NCI-H82 treated with DMSO at 0.1 percent for 48 hours (cell line): ENCODE measurements at regions not wholly inside any gene's neighbourhood (a gene's known extent, or its start where the extent isn't known, plus 50 kb on each side); places are given as distances from the start of the nearest gene placed in this dataset.
"Not testable (repeated sequence)": the region's sequence is repeated elsewhere in the genome, so short reads cannot be mapped to it uniquely, and the experiment has no call there.

Source experiments
- DNase-seq: peaks from one replicate; lab custom pipeline; 2025; ENCODE audit not compliant: unreplicated experiment; lab: John Stamatoyannopoulos, UW

DNA sequence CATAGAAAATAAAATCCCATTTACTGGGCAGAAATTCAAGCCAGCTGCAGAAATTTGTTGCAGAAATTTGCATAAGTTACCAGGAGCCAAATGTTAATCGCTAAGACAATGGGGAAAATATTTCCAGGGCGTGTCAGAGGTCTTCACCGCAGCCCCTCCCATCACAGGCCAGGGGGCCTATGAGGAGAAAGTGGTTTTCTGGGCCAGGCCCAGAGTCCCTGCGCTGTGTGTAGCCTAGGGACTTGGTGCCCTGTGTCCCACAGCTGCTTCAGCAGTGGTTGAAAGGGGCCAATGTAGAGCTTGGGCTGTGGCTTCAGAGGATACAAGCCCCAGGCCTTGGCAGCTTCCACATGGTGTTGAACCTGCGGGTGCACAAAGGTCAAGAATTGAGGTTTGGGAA, 278.9 kb upstream of the PCDH9 start:
- DNase-seq = no peak

DNA sequence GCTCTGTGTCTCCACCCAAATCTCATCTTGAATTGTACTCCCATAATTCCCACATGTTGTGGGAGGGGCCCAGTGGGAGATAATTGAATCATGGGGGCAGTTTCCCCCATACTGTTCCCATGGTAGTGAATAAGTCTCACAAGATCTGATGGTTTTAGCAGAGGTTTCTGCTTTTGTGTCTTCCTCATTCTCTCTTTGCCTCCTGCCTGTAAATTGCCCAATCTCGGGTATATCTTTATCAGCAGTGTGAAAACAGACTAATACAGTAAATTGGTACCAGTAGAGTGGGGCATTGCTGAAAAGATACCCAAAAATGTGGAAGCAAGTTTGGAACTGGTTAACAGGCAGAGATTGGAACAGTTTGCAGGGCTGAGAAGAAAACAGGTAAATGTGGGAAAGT, 278.1 kb upstream of the PCDH9 start:
- DNase-seq = not testable (repeated sequence)

DNA sequence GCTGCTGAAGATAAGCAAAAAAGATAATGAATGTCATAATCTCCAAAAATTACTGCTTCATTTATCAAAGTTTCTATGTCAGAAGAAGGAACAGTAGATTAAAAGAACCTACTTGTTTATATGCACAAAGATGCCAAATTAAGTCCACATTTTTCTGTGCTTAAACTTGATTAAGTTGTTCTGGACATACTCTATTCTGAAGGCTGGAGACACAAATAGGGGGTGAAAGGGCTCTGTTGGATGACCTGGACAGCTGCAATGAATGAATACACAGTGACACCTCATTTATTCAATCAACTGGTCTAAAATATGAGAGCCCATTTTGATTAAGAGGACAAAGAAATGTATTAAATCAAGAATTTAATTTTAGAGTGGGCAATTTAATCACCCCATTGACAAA, 276.3 kb upstream of the PCDH9 start:
- DNase-seq = no peak

DNA sequence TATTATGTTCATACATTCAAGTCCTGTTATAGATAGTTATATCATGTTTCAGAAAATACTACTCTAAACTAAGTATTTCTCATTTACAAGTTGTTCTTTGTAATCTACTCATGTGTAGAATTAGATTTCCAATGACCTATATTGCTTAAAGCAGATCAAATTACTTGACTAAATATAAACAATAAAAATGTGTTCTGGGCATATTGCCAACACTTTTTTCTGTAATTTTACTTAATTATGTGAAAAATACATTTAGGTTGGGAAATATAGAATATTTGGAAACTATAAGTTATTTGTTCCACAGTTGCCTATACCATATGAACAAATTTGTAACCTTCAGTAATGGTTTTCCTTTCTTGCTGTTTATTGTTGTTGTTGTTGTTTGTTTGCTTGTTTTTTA, 275.2 kb upstream of the PCDH9 start:
- no peak for DNase-seq

DNA sequence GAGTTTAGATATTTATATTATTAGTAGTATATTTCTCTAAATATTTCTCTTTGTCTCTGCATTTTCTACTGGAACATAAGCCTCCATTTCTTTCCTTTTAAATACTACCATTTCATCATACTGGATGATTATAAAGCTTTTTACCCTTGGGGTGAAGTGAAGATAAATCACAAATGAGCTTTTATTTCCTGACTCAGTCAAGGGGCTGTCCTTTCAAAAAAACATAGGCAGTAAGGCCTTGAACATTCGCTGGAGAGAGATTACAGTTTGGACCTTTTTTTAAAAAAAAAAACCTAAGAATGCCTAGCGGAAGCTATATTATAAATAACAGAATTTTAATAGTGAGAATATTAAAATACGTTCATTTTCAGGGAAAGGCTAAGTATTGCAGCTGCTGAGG, 268.8 kb upstream of the PCDH9 start:
- DNase-seq = no peak

DNA sequence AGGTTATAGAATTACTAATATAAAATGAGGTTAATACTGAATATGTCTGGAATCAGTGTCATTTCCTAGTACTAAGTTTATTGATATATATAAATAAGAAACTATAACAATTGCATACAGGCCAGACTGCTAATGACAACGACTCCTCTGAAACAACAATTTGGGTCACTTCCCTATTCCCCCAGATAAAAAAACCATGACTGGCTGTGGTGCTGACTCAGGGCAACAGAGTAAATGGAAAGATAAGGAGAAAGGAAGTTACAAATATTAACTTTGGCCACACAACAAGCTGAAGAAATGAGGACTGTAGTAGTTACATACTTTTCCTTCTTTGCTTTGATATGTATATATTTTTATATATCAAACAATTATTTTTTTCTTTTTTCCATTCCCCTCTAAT, 263.7 kb upstream of the PCDH9 start:
- DNase-seq = no peak

DNA sequence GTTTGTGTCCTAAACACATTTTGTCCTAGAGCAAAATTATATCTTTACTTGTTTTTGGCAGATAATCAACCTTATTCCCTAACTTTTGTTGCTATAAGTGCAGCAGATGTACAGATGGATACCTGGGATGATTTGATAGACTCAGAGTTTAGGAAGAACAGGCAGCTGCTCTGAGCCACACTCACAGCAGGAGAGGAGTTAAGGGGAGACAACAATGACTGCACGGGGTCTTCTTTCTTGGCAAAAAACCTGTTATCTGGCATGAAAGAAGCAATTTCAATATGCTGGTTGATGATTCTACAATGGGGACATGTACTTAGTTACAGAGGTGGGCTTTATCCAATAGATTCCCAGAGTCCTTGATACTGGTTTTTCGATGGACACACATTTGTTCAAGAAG, 258.9 kb upstream of the PCDH9 start:
- no peak for DNase-seq

DNA sequence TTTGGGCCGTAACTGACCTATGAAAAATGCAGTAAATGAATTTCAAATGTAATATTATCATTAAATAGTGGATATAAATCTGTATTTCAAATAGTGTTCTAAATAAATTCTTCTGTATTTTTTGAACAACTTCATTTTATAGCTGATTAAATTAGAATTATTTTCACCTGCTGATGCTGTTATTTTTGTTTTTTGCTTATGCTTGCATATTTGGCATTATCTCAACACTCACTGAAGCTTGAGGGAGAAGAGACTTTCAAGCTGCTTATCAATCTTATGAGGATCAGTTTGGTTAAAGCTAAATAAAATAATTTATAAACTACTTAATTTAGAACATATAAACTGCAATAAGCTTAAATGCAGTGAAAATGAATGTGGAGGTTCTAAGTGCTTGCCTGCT, 251.3 kb upstream of the PCDH9 start:
- DNase-seq = no peak

DNA sequence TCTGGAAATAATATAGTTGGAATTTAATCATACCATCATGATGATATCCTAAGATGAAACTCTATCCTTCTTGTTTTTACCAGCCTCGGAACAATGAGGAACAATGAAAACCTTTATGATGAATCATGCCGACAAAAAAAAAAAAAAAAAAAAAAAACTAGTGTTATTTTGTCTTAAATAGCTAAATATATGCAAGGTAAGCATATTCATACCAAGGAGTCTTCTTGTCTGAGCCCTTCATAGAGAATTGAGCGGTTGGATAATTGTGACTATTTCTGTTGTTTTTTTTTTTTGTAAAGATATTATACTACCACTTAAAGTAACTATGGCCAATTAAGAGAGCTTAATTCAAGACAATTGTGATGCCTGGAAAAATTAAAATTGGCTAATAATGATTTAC, 244.0 kb upstream of the PCDH9 start:
- no peak for DNase-seq

DNA sequence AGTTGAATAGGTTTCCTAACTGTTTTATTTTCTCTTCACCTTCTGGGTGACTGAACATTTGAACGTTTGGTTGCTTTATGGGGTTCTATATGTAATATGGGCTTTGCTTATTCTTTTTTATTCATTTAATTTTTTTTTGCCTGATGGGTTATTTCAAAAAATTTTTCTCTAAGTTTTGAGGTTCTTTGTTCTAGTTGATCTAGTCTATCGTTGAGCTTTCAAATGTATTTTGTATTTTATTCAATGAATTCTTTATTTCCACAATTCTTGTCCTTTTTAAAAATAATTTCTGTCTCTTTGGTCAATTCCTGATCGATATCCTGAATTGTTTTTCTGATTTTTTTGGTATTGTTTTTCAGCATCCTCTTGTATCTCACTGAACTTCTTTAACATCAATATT, 239.5 kb upstream of the PCDH9 start:
- no peak for DNase-seq

DNA sequence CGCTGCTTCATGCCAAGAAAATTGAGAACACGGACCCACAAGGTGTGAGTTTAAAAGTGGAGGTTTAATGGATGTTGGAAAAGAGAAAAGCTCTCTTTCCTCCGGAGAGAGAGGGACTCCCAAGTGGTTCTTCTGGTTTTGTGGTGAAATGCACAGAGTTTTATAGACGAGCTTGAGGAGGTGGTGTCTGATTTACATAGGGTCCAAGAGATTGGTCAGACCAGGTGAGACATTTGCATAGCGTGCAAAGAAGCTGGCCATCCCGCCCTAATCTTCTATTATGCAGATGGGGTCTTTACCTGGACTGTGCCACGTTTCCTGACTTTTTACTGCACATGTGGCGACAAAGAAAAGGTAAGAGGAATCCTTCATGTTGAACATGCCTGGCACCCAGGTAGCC, 236.4 kb upstream of the PCDH9 start:
- DNase-seq = no peak

DNA sequence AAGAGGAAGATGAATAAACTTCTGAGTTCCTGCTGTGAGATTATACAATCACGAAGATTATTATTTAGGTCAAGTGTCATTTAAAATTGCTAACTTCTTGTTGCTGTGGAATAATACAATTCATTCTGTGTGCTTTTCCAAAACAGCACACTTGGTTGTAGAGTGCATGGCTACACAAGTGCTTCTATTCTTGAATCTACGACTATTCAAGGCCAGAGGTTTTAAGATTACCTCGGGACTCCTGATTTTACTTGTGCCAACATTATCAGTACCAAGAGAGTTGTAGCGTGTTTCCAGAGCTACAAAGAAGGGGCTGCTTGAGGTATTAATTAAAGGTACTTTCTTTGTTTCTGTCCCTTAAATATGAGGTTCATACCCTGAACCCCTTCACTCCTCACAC, 234.0 kb upstream of the PCDH9 start:
- DNase-seq = no peak

DNA sequence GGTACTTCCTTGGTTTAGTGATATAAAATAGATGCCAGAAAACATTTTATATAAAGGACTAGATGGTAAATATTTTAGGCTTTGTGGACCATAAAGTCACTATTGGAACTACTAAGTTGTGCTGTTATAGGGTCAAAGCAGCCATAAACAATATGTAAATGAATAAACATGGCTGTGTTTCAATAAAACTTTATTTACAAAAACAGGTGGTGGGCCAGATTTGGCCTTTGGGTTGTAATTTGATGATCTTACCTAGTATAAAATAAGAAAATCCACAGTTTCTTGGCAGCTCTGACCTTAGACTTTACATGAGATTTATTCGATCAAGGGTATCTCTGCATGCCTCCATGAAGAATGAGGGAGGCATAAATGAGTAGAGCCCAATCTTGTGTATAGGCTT, 232.0 kb upstream of the PCDH9 start:
- DNase-seq = no peak

DNA sequence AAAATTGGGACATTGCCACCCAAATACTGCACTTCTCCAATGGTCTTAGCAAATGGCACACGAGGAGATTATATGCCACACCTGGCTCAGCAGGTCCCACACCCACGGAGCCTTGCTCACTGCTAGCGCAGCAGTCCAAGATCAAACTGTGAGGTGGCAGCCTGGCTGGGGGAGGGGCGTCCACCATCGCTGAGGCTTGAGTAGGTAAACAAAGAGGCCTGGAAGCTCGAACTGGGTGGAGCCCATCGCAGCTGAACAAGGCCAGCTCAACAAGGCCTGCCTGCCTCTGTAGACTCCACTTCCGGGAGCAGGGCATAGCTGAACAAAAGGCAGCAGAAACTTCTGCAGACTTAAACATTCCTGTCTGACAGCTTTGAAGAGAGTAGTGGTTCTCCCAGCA, 222.4 kb upstream of the PCDH9 start:
- DNase-seq = not testable (repeated sequence)

DNA sequence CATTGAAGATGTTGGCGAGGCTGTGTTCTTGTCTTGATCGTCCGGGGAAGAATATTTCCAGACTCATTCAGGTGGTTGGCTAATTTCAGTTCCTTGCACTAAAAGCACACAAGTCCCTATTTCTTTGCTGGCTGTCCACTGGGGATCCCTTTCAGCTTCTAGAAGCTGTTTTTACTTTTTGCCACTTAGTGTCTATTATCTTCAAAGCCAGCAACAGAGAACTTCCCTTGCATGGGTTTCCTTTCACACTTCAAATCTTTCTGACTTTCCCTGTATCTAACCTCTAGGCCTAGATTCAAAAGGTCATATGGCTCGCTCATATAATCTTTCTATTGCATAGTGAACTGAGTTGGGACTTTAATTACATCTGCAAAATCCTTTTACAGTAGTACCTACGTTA, 215.3 kb upstream of the PCDH9 start:
- no peak for DNase-seq

DNA sequence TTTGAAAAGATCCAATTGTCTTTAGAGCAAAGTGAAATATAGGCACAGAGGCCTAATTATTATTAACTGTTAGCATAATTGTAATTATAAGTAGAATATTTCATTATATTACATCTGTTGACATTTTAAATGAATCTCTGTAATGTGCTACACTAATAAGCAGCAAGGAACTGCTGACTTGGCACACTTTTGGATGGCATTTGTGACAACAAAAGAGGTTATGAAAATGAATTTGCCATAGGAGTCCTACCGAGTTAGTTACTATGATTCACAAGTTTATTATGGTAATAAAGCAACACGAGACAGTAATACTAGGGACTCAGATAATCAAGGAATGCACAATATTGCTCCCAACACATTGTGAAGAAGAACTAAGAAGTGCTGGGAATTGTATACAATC, 213.8 kb upstream of the PCDH9 start:
- DNase-seq = no peak

DNA sequence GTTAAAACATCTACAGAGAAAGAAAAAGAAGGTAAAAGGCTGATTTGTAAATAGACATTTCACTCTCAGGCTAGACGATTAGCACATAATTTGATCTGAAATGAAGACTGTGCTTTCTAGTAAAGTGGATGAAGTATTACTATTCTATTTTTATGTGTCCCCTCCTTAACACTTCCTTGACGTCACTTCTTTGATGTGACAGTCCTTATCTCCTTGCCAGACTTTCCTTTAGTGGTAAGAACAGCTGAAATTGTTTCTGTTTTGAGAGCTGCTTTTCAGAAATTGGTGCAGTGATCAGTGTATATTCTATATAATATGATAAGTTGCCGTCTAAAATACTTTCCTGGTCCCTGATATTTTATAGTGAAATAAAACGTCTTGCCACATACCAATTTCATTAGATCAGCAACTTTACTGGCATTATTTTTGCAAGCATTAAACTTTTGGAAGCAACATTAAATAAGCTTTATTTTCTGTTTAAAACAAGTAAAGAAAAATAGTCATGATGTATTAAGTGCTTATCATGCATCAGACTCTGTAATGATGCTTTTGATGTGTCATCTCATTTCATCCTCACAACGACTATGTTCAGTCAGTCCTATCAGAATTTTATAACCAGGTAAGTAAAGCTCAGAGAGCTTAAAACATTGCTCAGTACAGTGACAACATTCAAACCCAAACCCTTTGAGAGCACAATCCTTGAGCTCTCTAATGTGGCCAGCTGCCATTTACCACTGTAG, 210.3 kb upstream of the PCDH9 start:
- DNase-seq = no peak

DNA sequence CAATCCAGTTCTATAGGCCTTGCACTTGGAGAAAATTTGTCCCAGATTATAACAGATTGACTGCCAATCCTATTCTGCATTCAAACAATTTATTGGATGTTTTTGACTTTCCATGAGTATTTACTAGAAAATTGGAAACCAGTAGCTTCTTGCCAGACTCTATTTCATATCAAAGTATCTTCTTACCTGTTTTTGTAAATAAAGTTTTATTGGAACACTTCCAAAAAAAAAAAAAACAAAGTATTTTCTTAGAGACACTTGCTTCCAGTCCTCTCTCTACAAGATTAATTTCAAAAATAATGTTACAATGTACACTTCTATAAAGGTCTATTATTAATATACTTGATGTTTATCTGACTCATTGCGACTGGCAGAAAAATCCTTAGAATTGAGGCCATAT, 209.2 kb upstream of the PCDH9 start:
- DNase-seq = no peak

DNA sequence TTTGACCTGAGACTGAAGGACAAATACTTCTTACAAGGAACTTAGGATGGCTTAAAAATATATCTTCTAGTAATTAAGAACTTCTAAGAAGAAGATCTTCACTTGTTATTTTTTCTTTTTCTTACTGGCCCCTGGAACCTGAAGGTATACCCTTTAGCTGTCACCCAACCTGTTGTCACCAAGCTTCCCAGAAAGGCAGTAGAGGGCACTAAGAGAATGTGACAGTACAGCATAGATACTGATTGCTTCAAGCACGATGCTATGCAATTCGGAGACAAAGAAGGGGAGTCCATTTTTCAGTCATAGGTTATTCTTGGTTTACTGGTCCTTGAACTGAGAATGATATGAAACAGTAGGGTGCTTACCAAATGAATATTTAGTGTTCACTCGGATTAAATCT, 208.3 kb upstream of the PCDH9 start:
- DNase-seq = no peak

DNA sequence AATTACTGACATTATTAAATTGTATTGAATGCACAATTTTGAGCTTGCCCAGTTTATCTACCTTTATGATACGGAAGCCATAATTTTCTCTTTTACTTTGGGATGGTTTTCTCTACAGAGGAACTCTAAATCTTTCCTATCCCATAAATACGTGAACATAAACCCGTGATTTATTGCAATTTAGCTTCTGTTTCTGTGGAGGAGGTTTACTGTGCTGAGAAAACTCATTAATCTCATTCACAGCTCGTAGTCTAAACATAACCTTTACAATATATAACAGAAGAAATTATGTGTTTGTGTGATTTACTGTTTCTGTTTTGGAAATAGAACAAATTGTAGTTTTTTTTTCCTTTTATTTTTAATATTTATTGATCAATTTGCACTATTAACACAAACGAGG, 207.1 kb upstream of the PCDH9 start:
- DNase-seq = no peak

DNA sequence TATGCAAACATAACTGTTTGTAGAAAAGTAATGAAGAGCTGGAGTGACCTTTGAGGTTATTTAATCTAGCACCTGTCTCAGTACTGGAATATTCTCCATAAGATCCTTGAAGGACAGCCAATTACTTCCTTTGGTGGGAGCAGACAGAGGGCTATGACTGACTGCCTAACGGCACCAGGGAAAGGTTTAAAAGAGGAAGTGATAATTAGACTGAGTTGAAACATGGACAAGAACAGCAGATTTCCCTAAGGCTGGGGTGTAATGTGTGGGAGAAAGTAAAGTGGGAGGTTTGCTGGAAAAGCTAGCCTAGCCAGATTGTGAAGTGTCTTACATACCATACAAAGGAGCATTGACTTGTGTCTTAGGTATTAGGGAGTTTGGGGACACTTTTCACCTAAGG, 191.3 kb upstream of the PCDH9 start:
- DNase-seq = no peak

DNA sequence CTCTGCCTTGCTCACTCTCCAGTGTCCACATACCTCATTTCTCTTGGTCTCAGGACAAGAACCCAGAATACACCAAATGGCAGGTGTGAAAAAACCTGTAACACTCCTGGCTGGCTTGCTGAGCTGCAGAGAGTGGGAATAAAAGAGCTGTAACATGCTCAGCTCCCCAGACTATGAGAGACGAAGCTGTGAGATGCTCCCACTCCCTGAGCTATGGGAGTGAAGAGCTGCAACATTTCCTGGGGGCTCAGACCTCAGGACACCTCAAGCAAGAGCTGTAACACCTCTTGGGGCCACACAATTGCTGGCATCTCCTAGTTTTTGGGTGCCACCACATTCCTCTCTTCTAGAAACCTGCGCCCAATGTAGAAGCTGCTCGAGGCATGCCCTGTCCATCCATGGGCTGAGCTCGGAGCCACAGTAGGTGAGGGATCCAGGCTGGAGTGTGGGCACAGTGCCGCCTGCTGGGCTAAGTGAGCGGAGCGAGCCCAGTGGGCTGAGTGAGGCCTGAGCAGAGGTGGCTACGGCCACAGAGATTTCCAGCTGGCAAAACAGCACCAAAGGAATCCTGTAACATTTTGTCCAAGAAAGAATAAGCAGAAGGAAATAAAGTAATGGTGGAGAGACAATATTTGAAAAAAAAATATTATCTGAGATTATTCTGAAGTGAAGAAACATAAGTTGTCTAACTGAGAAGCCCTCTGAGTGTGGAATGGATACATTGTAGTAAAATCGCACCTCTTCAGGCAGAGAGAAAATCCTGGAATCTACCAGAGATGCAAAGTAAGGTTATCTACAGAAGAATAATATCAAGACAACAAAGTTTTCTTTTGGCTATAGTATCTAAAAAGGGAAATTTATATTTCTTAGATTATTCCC, 186.2 kb upstream of the PCDH9 start:
- DNase-seq = peak; percentile 43

DNA sequence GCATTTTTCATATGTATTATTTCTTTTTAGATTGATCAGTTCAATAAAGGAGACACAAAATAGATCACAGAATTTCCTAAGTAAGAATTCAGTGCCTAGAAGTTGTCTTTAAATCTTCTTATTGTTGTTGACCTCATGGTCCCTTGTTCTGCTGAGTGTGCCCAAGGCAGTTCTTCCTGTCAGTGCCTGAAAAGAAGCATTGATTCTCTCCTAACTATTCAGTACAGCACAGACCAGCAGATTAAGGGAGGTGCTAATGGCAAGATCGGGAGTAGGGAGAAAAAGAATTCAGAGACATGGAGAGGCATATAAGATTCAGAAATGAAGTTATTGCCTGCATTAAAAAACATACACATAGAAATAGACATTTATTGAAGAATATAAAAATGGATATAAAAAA, 180.5 kb upstream of the PCDH9 start:
- DNase-seq = peak; percentile 89
